Astrocyte of the cerebellum (primary cell): ENCODE measurements at regions not wholly inside any gene's neighbourhood (a gene's known extent, or its start where the extent isn't known, plus 50 kb on each side); places are given as distances from the start of the nearest gene placed in this dataset.

Experiments used
- DNase-seq: peaks from one replicate; pipeline ENCODE4 v3.0.0-alpha.2; 2011; ENCODE audit warnings: low read depth
- H3K4me3 ChIP-seq: 2 replicates; pipeline ENCODE4 v1.5.1; 2011; ENCODE audit warnings: mild to moderate bottlenecking, low read depth, low read length, moderate library complexity
- in situ Hi-C: cut with HindIII; loops from 2 replicates; pipeline ENCODE4 v1.10.0; 2017; ENCODE audit warnings: low sequenced_read_pairs
- TF ChIP-seq, protein P1 (sequence below): IDR thresholded peaks from 2 replicates; pipeline ENCODE4 v1.5.1; 2012; ENCODE audit warnings: low read length, low read depth, moderate library complexity, mild to moderate bottlenecking; ENCODE audit errors: missing control alignments

DNA sequence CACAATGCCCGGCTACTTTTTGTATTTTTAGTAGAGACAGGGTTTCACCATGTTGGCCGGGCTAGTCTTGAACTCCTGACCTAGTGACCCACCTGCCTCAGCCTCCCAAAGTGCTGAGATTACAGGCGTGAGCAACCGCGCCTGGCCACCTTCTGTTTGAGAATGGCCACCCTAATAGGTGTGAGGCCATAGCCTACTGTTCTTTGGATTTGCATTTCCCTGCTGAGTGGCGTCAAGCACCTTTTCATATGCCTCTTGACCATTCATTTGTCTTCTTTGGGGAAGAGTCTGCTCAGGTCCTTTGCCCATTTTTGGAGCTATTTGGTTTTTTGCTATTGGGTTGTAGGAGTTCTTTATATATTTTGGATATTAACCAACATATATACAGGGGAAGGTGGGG, 276.7 kb downstream of the PARN start:
- no peak for DNase-seq
- TF ChIP-seq, protein P1, sequence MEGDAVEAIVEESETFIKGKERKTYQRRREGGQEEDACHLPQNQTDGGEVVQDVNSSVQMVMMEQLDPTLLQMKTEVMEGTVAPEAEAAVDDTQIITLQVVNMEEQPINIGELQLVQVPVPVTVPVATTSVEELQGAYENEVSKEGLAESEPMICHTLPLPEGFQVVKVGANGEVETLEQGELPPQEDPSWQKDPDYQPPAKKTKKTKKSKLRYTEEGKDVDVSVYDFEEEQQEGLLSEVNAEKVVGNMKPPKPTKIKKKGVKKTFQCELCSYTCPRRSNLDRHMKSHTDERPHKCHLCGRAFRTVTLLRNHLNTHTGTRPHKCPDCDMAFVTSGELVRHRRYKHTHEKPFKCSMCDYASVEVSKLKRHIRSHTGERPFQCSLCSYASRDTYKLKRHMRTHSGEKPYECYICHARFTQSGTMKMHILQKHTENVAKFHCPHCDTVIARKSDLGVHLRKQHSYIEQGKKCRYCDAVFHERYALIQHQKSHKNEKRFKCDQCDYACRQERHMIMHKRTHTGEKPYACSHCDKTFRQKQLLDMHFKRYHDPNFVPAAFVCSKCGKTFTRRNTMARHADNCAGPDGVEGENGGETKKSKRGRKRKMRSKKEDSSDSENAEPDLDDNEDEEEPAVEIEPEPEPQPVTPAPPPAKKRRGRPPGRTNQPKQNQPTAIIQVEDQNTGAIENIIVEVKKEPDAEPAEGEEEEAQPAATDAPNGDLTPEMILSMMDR: no peak
- in situ Hi-C loops: no loop called here
- no peak overlapping the region for H3K4me3 ChIP-seq

DNA sequence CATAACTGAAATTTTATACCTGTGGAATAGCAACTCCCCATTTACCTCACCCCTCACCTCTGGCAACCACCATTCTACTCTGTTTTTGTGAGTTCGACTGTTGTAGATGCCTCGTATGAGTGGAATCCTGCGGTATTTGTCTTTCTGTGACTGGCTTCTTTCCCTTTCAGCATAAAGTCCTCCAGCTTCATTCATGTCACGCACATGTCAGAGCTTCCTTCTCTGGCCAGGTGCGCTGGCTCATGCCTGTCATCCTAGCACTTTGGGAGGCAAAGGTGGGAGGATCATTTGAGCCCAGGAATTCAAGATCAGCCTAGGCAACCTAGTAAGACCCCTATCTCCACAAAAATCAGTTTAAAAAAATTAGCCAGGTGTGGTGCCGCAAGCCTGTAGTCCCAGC, 278.4 kb downstream of the PARN start:
- no peak overlapping the region for H3K4me3 ChIP-seq
- TF ChIP-seq, protein P1: no peak
- in situ Hi-C loops: no loop called here
- DNase-seq: no peak

DNA sequence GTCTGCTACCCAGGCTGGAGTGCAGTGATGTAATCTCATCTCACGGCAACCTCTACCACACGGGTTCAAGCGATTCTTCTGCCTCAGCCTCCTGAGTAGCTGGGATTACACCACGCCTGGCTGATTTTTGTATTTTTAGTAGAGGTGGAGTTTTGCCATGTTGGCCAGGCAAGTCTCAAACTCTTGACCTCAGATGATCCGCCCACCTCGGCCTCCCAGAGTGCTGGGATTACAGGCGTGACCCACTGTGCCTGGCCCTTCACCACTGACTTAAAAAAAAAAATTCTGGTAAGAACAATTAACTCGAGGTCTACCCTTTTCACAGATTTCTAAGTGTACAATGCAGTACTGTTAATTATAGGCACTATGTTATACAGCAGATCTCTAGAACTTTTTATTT, 279.4 kb downstream of the PARN start:
- no peak overlapping the region for H3K4me3 ChIP-seq
- DNase-seq: no peak
- in situ Hi-C loops: no loop called here
- TF ChIP-seq, protein P1: no peak

DNA sequence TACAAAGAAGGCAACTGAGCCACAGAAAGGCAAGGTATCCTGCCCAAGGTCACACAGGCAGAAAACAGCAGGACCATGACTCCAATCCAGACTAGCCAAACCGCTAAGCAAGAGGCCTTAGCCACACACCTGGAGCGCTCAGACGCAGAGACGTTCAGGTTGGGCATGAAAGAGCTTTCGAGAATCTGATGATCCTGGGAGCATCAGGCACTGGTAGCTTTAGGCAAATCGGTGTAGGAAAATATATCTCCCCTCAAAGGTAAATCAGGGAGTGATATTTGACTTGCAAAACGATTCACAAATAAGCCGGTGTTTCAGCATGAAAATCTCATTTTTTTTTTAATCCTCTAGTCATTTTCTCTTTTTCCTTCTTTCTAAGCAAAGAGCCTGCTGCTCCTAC, 279.0 kb downstream of the MRTFB start:
- no peak overlapping the region for H3K4me3 ChIP-seq
- in situ Hi-C loops: no loop called here
- TF ChIP-seq, protein P1: no peak
- DNase-seq: no peak

DNA sequence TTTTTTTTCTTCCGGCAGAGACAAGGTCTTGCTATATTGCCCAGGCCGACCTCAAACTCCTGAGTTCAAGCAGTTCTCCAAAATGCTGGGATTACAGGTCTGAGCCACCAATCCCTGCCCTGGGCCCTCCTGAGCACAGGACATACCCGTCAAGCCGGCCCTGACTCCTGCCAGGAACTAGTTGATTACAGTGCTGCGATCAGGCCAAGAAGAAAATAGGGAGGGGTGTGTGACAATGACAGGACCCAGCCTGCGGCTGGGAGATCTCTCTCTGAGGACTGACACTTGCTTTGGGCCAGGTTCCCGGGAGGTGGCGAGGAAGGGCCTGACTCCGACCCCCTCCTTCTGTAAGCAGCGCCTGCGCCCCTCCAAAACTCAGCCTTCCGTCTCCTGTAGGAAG, 276.6 kb downstream of the MRTFB start:
- in situ Hi-C loops: no loop called here
- TF ChIP-seq, protein P1: no peak
- no peak for DNase-seq
- H3K4me3 ChIP-seq: no peak overlapping the region

DNA sequence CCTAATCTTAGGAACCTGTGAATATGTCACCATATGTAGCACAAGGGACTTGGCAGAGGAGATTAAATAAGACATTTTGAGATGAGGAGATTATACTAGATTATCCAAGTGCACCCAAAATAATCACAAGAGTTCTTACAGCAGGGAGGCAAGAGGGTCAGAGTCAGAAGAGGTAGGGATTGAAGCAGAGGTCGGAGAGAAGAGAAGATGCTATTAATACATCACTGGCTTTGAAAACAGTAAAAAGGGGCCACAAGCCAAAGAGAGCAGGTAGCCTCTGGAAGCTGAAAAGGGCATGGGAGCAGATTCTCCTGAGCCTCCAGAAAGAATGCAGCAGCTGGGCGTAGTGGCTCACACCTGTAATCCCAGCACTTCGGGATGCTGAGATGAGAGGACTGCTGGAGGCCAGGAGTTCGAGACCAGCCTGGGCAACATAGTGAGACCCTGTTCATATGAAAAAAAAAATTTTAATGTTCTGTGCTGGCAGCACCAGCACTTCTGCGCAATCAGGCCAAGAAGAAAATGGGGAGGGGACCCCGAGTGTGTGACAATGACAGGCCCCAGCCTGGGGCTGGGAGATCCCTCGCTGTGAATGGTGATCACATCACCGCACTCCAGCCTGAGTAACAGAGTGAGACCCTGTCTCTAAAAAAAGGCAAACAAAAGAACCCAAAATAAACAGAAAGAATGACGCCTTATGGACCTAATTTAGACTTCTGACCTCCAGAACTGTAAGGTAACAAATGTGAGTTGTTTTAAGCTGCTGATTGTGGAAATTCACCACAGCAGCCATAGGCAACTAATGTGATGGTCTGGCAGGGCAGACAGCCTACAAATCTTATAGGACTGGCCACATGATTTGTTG, 275.4 kb downstream of the MRTFB start:
- in situ Hi-C loops: no loop called here
- TF ChIP-seq, protein P1: no peak
- DNase-seq: no peak
- H3K4me3 ChIP-seq: no peak overlapping the region
